Upper lobe of right lung (tissue), 1 donor: ENCODE measurements at regions not wholly inside any gene's neighbourhood (a gene's known extent, or its start where the extent isn't known, plus 50 kb on each side); places are given as distances from the start of the nearest gene placed in this dataset.

Experiments
- ATAC-seq: fragments of 200-7000 bp; cut with Tn5 transposase; one replicate; pipeline ENCODE4 v1.9.1; 2020; ENCODE audit warnings: mild to moderate bottlenecking, moderate library complexity
- DNase-seq: peaks from one replicate; pipeline ENCODE4 v3.0.0-alpha.2; 2020
- H3K27ac ChIP-seq: fragments of 200-600 bp; one replicate; pipeline ENCODE4 v1.8.0; 2022
- H3K27me3 ChIP-seq: fragments of 200-600 bp; one replicate; pipeline ENCODE4 v1.8.0; 2022; ENCODE audit warnings: mild to moderate bottlenecking
- H3K36me3 ChIP-seq: fragments of 200-600 bp; one replicate; pipeline ENCODE4 v1.8.0; 2022
- H3K4me1 ChIP-seq: fragments of 200-600 bp; one replicate; pipeline ENCODE4 v1.8.0; 2022
- H3K4me3 ChIP-seq: fragments of 200-600 bp; one replicate; pipeline ENCODE4 v1.8.0; 2022; ENCODE audit warnings: mild to moderate bottlenecking
- H3K9me3 ChIP-seq: fragments of 200-600 bp; one replicate; pipeline ENCODE4 v1.8.0; 2022
- intact Hi-C: fragments of 100-400 bp; cut with DNase I; formaldehyde crosslinking; loops from one replicate; pipeline ENCODE4 v1.11.0; 2022
- TF ChIP-seq, protein P1 (sequence below): fragments of 200-600 bp; IDR thresholded peaks from one replicate; pipeline ENCODE4 v1.8.0; 2022; ENCODE audit warnings: antibody characterized with exemption
- donor health status: DM: no; HTN: yes; CAD: no; lungs with severe emphysema.

- TF ChIP-seq, protein P1, sequence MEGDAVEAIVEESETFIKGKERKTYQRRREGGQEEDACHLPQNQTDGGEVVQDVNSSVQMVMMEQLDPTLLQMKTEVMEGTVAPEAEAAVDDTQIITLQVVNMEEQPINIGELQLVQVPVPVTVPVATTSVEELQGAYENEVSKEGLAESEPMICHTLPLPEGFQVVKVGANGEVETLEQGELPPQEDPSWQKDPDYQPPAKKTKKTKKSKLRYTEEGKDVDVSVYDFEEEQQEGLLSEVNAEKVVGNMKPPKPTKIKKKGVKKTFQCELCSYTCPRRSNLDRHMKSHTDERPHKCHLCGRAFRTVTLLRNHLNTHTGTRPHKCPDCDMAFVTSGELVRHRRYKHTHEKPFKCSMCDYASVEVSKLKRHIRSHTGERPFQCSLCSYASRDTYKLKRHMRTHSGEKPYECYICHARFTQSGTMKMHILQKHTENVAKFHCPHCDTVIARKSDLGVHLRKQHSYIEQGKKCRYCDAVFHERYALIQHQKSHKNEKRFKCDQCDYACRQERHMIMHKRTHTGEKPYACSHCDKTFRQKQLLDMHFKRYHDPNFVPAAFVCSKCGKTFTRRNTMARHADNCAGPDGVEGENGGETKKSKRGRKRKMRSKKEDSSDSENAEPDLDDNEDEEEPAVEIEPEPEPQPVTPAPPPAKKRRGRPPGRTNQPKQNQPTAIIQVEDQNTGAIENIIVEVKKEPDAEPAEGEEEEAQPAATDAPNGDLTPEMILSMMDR = no peak
- Histone ChIP-seq H3K27me3 (no peaks in the 10 kb centered on the region), H3K36me3 (no peaks in the 10 kb centered on the region), H3K27ac (no peak overlapping the region), H3K9me3 (no peaks in the 10 kb centered on the region), H3K4me1 (no peaks in the 10 kb centered on the region), H3K4me3 (no peak overlapping the region)
- ATAC-seq = no peak
- no peak for DNase-seq
- intact Hi-C loops = no loop called here
Measured at GRCh38 chr11:110830747-110831146, 118.5 kb upstream of the ARHGAP20 start.

DNA sequence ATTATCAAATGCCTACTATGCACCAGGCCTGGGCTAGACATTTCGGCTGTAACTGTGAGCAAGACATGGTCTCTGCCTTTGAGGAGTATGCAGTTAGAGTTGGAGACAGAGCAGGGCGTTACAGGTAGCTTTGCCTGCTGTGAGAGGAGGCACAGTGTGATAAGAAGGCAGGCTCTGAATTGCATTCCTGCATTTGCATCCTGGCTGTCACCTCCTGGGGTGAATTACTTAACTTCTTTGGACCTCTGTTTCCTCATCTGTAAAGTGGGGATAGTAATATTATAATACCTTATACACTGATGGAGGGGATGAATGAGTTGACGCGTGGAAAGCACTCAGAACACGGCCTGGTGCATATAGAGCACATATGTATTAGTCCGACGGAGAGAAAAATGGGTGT, 118.1 kb upstream of the ARHGAP20 start:
- Histone ChIP-seq H3K27ac (no peak overlapping the region), H3K27me3 (no peaks in the 10 kb centered on the region), H3K36me3 (no peaks in the 10 kb centered on the region), H3K4me3 (no peak overlapping the region), H3K4me1 (no peaks in the 10 kb centered on the region), H3K9me3 (no peaks in the 10 kb centered on the region)
- TF ChIP-seq, protein P1 = no peak
- DNase-seq (no peak), ATAC-seq (no peak)
- intact Hi-C loops = no loop called here

GRCh38 chr11:110829873-110830272, 117.6 kb upstream of the ARHGAP20 start:
- ATAC-seq (no peak), DNase-seq (no peak)
- Histone ChIP-seq H3K4me3 (no peak overlapping the region), H3K4me1 (no peaks in the 10 kb centered on the region), H3K27me3 (no peaks in the 10 kb centered on the region), H3K36me3 (no peaks in the 10 kb centered on the region), H3K27ac (no peak overlapping the region), H3K9me3 (no peaks in the 10 kb centered on the region)
- intact Hi-C loops = no loop called here
- TF ChIP-seq, protein P1 = no peak

DNA sequence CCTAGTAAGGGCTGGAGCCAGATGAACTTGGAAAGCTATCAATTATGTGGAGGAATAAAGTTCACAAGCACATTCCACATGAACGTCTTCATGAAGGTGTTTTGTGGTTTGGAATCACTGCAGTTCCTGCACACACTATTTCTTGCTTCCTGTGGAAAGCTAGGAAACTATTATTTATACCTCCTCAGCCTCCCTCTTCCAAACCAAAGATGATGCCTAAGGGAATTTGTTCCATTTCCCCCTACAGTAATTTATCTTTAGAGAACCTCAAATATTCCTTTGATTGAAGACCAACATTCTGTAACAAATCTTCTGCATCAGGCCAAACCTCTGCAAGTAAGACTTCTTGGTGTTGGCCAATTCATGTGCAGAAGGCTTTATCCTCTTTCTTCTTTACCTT, 115.8 kb upstream of the ARHGAP20 start:
- Histone ChIP-seq H3K27ac (no peak overlapping the region), H3K4me3 (no peak overlapping the region), H3K9me3 (no peaks in the 10 kb centered on the region), H3K4me1 (no peaks in the 10 kb centered on the region), H3K36me3 (no peaks in the 10 kb centered on the region), H3K27me3 (no peaks in the 10 kb centered on the region)
- intact Hi-C loops = no loop called here
- TF ChIP-seq, protein P1 = no peak
- DNase-seq = no peak
- no peak for ATAC-seq

- Histone ChIP-seq H3K9me3 (no peaks in the 10 kb centered on the region), H3K4me3 (no peak overlapping the region), H3K4me1 (no peaks in the 10 kb centered on the region), H3K36me3 (no peaks in the 10 kb centered on the region), H3K27me3 (no peaks in the 10 kb centered on the region), H3K27ac (no peak overlapping the region)
- DNase-seq (no peak), ATAC-seq (no peak)
- TF ChIP-seq, protein P1 = no peak
- intact Hi-C loops = no loop called here
Measured at GRCh38 chr11:110827276-110827675, 115.0 kb upstream of the ARHGAP20 start.

GRCh38 chr11:110824912-110825620, 112.8 kb upstream of the ARHGAP20 start:
- TF ChIP-seq, protein P1 = no peak
- no peaks in the 10 kb centered on the region for H3K9me3 ChIP-seq
- intact Hi-C loops = no loop called here
- no peak for DNase-seq
- no peaks in the 10 kb centered on the region for H3K36me3 ChIP-seq
- no peak overlapping the region for H3K4me3 ChIP-seq
- no peak overlapping the region for H3K27ac ChIP-seq
- H3K27me3 ChIP-seq = no peaks in the 10 kb centered on the region
- no peaks in the 10 kb centered on the region for H3K4me1 ChIP-seq
- no peak for ATAC-seq
